Trophoblast cell (in vitro differentiated cells and primary cell): ENCODE measurements at regions not wholly inside any gene's neighbourhood (a gene's known extent, or its start where the extent isn't known, plus 50 kb on each side); places are given as distances from the start of the nearest gene placed in this dataset.
A peak's percentile ranks its signal among the peaks of the same experiment; 100 is the strongest.

Experiments used
- DNase-seq, 2 donors: peaks; one replicate each; pipeline ENCODE4 v3.0.0-alpha.2; 2016
- H2AFZ ChIP-seq: 2 replicates; pipeline ENCODE4 v1.6.1; 2013; ENCODE audit warnings: low read length, moderate library complexity, mild to moderate bottlenecking; ENCODE audit not compliant: insufficient read depth, poor library complexity
- H2AK5ac ChIP-seq: 2 replicates; pipeline ENCODE4 v1.6.1; 2013; ENCODE audit warnings: mild to moderate bottlenecking, low read length
- H2BK120ac ChIP-seq: 2 replicates; pipeline ENCODE4 v1.6.1; 2013; ENCODE audit warnings: low read length, mild to moderate bottlenecking, moderate library complexity; ENCODE audit not compliant: insufficient read depth, poor library complexity
- H2BK12ac ChIP-seq: 2 replicates; pipeline ENCODE4 v1.6.1; 2013; ENCODE audit warnings: mild to moderate bottlenecking, low read length, moderate library complexity
- H2BK5ac ChIP-seq: 2 replicates; pipeline ENCODE4 v1.6.1; 2013; ENCODE audit warnings: low read length, low read depth, moderate library complexity, mild to moderate bottlenecking; ENCODE audit not compliant: poor library complexity
- H3K14ac ChIP-seq: 2 replicates; pipeline ENCODE4 v1.6.1; 2013; ENCODE audit warnings: mild to moderate bottlenecking, low read length
- H3K18ac ChIP-seq: 2 replicates; pipeline ENCODE4 v1.6.1; 2013; ENCODE audit warnings: mild to moderate bottlenecking, low read length
- H3K23ac ChIP-seq: 2 replicates; pipeline ENCODE4 v1.6.1; 2013; ENCODE audit warnings: low read length
- H3K27ac ChIP-seq: 2 replicates; pipeline ENCODE4 v1.5.1; 2013; ENCODE audit warnings: low read depth, mild to moderate bottlenecking, inconsistent platforms, low read length, moderate library complexity
- H3K27me3 ChIP-seq: 2 replicates; pipeline ENCODE4 v1.6.1; 2013; ENCODE audit warnings: inconsistent platforms, mild to moderate bottlenecking, low read length, moderate library complexity; ENCODE audit not compliant: insufficient read depth
- H3K36me3 ChIP-seq, 2 experiments: 1 replicate in 1 of 2; 2 replicates in 1 of 2; pipeline ENCODE4 v1.6.1; 2013; ENCODE audit warnings: low read length in 2 of 2, mild to moderate bottlenecking in 2 of 2, moderate library complexity in 1 of 2; ENCODE audit not compliant: insufficient read depth in 2 of 2, control insufficient read depth in 1 of 2
- H3K4ac ChIP-seq: 2 replicates; pipeline ENCODE4 v1.6.1; 2013; ENCODE audit warnings: low read depth, mild to moderate bottlenecking, low read length, moderate library complexity
- H3K4me1 ChIP-seq, 2 experiments: 1 replicate in 1 of 2; 2 replicates in 1 of 2; pipeline ENCODE4 v1.6.1; 2013; ENCODE audit warnings: low read length in 2 of 2, mild to moderate bottlenecking in 2 of 2, moderate library complexity in 1 of 2; ENCODE audit not compliant: insufficient read depth in 2 of 2, control insufficient read depth in 1 of 2
- H3K4me2 ChIP-seq: 2 replicates; pipeline ENCODE4 v1.6.1; 2013; ENCODE audit warnings: inconsistent platforms, mild to moderate bottlenecking, low read length, moderate library complexity
- H3K4me3 ChIP-seq: 2 replicates; pipeline ENCODE4 v1.5.1; 2013; ENCODE audit warnings: mild to moderate bottlenecking, low read depth, low read length, inconsistent platforms
- H3K79me1 ChIP-seq: one replicate; pipeline ENCODE4 v1.6.1; 2013; ENCODE audit warnings: low read length
- H3K79me2 ChIP-seq: 2 replicates; pipeline ENCODE4 v1.6.1; 2013; ENCODE audit warnings: low read length, mild to moderate bottlenecking; ENCODE audit not compliant: control insufficient read depth, insufficient read depth, poor library complexity
- H3K9ac ChIP-seq: 2 replicates; pipeline ENCODE4 v1.6.1; 2013; ENCODE audit warnings: mild to moderate bottlenecking, low read length
- H3K9me3 ChIP-seq: 2 replicates; pipeline ENCODE4 v1.6.1; 2013; ENCODE audit warnings: low read depth, mild to moderate bottlenecking, control low read depth, inconsistent platforms, low read length; ENCODE audit not compliant: insufficient read depth
- H4K12ac ChIP-seq: 2 replicates; pipeline ENCODE4 v1.6.1; 2013; ENCODE audit warnings: low read depth, mild to moderate bottlenecking, low read length, moderate library complexity
- H4K8ac ChIP-seq: 2 replicates; pipeline ENCODE4 v1.6.1; 2013; ENCODE audit warnings: low read depth, mild to moderate bottlenecking, low read length, moderate library complexity
- H4K91ac ChIP-seq: one replicate; pipeline ENCODE4 v1.6.1; 2013; ENCODE audit warnings: low read depth, mild to moderate bottlenecking, low read length, moderate library complexity
- WGBS: extraction: QIAGEN DNeasy Blood & Tissue Kit; methylation state at CpG from one replicate; pipeline ENCODE4 v1.1.7; 2013; ENCODE audit warnings: missing lambda C conversion rate; ENCODE audit not compliant: insufficient read length, insufficient coverage; ENCODE audit errors: extremely low coverage; 5-methylcytosine and 5-hydroxymethylcytosine counted together

GRCh38 chr14:87264272-87264785 is 728.7 kb downstream of the GALC start:
- Histone ChIP-seq H3K79me1 (peaks cover 3% of the 10 kb centered on the region), H3K23ac (no peak overlapping the region), H2AFZ (no peak overlapping the region), H4K91ac (no peak overlapping the region), H3K18ac (no peak overlapping the region), H3K9ac (no peak overlapping the region), H2BK120ac (no peak overlapping the region), H2AK5ac (no peak overlapping the region), H3K4me1 (peaks cover 0 to 4% of the 10 kb centered on the region in 2 experiments), H3K4me2 (no peak overlapping the region), H3K9me3 (no peaks in the 10 kb centered on the region), H3K79me2 (no peaks in the 10 kb centered on the region), H3K27me3 (no peaks in the 10 kb centered on the region), H4K8ac (no peak overlapping the region), H2BK5ac (no peak overlapping the region), H3K14ac (no peak overlapping the region), H3K36me3 (no peaks in the 10 kb centered on the region), H4K12ac (no peak overlapping the region), H3K4ac (no peak overlapping the region), H3K27ac (no peak overlapping the region), H3K4me3 (no peak overlapping the region), H2BK12ac (no peak overlapping the region)
- DNase-seq, result peak; percentile 24 to 65
- WGBS, result no CpG with 5 or more reads among the region's 2 CpGs

GRCh38 chr14:87261621-87262020 is 731.4 kb downstream of the GALC start:
- Histone ChIP-seq H3K9ac (no peak overlapping the region), H4K12ac (no peak overlapping the region), H2AFZ (no peak overlapping the region)

GRCh38 chr14:87260460-87260859 is 732.5 kb downstream of the GALC start:
- Histone ChIP-seq H2BK5ac (no peak overlapping the region), H3K9ac (no peak overlapping the region), H2BK12ac (no peak overlapping the region), H2AK5ac (no peak overlapping the region), H3K79me1 (peaks cover 3% of the 10 kb centered on the region), H3K23ac (no peak overlapping the region), H3K4me3 (no peak overlapping the region), H3K27ac (no peak overlapping the region), H3K4me2 (no peak overlapping the region), H4K8ac (no peak overlapping the region), H3K79me2 (no peaks in the 10 kb centered on the region), H3K27me3 (no peaks in the 10 kb centered on the region), H2AFZ (no peak overlapping the region), H3K36me3 (no peaks in the 10 kb centered on the region), H4K12ac (no peak overlapping the region), H3K18ac (no peak overlapping the region), H2BK120ac (no peak overlapping the region), H3K9me3 (peaks cover 1% of the 10 kb centered on the region), H3K4me1 (peaks cover 0 to 4% of the 10 kb centered on the region in 2 experiments), H4K91ac (no peak overlapping the region), H3K4ac (no peak overlapping the region), H3K14ac (no peak overlapping the region)
- no peak for DNase-seq
- WGBS, result no CpG with 5 or more reads among the region's 3 CpGs

More at GRCh38 chr14:87261621-87262020, 731.4 kb downstream of the GALC start:
- H3K14ac ChIP-seq, result no peak overlapping the region
- no peak for DNase-seq
- H3K23ac ChIP-seq, result no peak overlapping the region
- no peak overlapping the region for H2BK120ac ChIP-seq
- no peak overlapping the region for H2BK5ac ChIP-seq
- H3K79me1 ChIP-seq, result peaks cover 3% of the 10 kb centered on the region
- no CpG with 5 or more reads among the region's 2 CpGs for WGBS
- no peak overlapping the region for H2BK12ac ChIP-seq
- H3K4ac ChIP-seq, result no peak overlapping the region
- H2AK5ac ChIP-seq, result no peak overlapping the region
- no peak overlapping the region for H3K4me3 ChIP-seq
- peaks cover 1% of the 10 kb centered on the region for H3K9me3 ChIP-seq
- H3K4me2 ChIP-seq, result no peak overlapping the region
- no peak overlapping the region for H4K91ac ChIP-seq
- no peak overlapping the region for H4K8ac ChIP-seq
- no peak overlapping the region for H3K27ac ChIP-seq
- no peak overlapping the region for H3K18ac ChIP-seq
- no peaks in the 10 kb centered on the region for H3K36me3 ChIP-seq
- H3K4me1 ChIP-seq, result peaks cover 0 to 4% of the 10 kb centered on the region in 2 experiments
- H3K79me2 ChIP-seq, result no peaks in the 10 kb centered on the region
- H3K27me3 ChIP-seq, result no peaks in the 10 kb centered on the region

GRCh38 chr14:87257421-87257820 is 735.6 kb downstream of the GALC start:
- Histone ChIP-seq H4K91ac (no peak overlapping the region), H2AK5ac (no peak overlapping the region), H3K18ac (no peak overlapping the region), H2BK5ac (no peak overlapping the region), H3K79me2 (no peaks in the 10 kb centered on the region), H4K12ac (no peak overlapping the region), H3K23ac (no peak overlapping the region), H2BK12ac (no peak overlapping the region), H2AFZ (no peak overlapping the region), H3K14ac (no peak overlapping the region), H4K8ac (no peak overlapping the region), H3K4ac (no peak overlapping the region), H3K9ac (no peak overlapping the region), H3K4me1 (no peaks in the 10 kb centered on the region), H3K79me1 (no peaks in the 10 kb centered on the region), H3K27me3 (no peaks in the 10 kb centered on the region), H3K4me3 (no peak overlapping the region), H3K36me3 (no peaks in the 10 kb centered on the region), H3K4me2 (no peak overlapping the region), H2BK120ac (no peak overlapping the region), H3K9me3 (peaks cover 1% of the 10 kb centered on the region), H3K27ac (no peak overlapping the region)
- no CpG with 5 or more reads among the region's 1 CpG for WGBS
- DNase-seq, result no peak
